HEK293 (cell line): ENCODE measurements at regions not wholly inside any gene's neighbourhood (a gene's known extent, or its start where the extent isn't known, plus 50 kb on each side); places are given as distances from the start of the nearest gene placed in this dataset.

Source experiments
- CTCF ChIA-PET: fragments of 350-600 bp; formaldehyde crosslinking; extraction: SDS; loops from one replicate; lab custom pipeline; 2021; ENCODE audit warnings: antibody characterized with exemption; lab: Yijun Ruan, JAX
- POLR2A ChIA-PET: fragments of 300-600 bp; formaldehyde crosslinking; extraction: SDS; loops from one replicate; lab custom pipeline; 2020; ENCODE audit warnings: antibody characterized with exemption, inconsistent platforms; lab: Yijun Ruan, JAX
- H3K27ac ChIP-seq: fragments of 200-500 bp; sonication (Bioruptor generic); 2 replicates; pipeline ENCODE4 v1.5.1; 2014; ENCODE audit warnings: low read depth, low read length, control low read depth, inconsistent platforms; ENCODE audit errors: extremely low read depth
- H3K36me3 ChIP-seq, 2 experiments: fragments of 200-500 bp in 1 of 2; sonication (Bioruptor generic) in 1 of 2; 1 replicate in 1 of 2; 2 replicates in 1 of 2; pipeline ENCODE4 v1.5.1; 2014 to 2017; ENCODE audit warnings: inconsistent platforms in 2 of 2, low read length in 2 of 2; ENCODE audit not compliant: control insufficient read depth in 2 of 2, insufficient read depth in 1 of 2
- H3K4me1 ChIP-seq: fragments of 200-500 bp; sonication (Bioruptor generic); 2 replicates; pipeline ENCODE4 v1.5.1; 2014; ENCODE audit warnings: mild to moderate bottlenecking, low read length, inconsistent platforms; ENCODE audit not compliant: control insufficient read depth, insufficient read depth
- H3K4me3 ChIP-seq: 2 replicates; pipeline ENCODE4 v1.5.1; 2011; ENCODE audit warnings: low read depth, mild to moderate bottlenecking, control low read depth, low read length, moderate library complexity
- H3K9me3 ChIP-seq: fragments of 200-500 bp; sonication (Bioruptor generic); 2 replicates; pipeline ENCODE4 v1.5.1; 2014; ENCODE audit warnings: low read depth, low read length, inconsistent platforms; ENCODE audit not compliant: control insufficient read depth, insufficient read depth
- BCL11A ChIP-seq: fragments of 450-650 bp; formaldehyde crosslinking; IDR thresholded peaks from 2 replicates; pipeline ENCODE4 v1.5.1; 2016; ENCODE audit warnings: low read depth, missing biosample characterization, missing genetic modification characterization
- FEZF1 ChIP-seq: fragments of 450-650 bp; formaldehyde crosslinking; IDR thresholded peaks from 2 replicates; pipeline ENCODE4 v1.5.1; 2016; ENCODE audit warnings: missing biosample characterization, missing genetic modification characterization
- HOXD13 ChIP-seq: sonication (generic); formaldehyde crosslinking; IDR thresholded peaks from 2 replicates; pipeline ENCODE4 v1.8.0; 2022; ENCODE audit warnings: missing genetic modification reagents, borderline replicate concordance
- MEIS1 ChIP-seq: sonication (generic); formaldehyde crosslinking; IDR thresholded peaks from 2 replicates; pipeline ENCODE4 v1.8.1; 2022; ENCODE audit warnings: missing genetic modification reagents, mild to moderate bottlenecking, borderline replicate concordance
- SCRT1 ChIP-seq: fragments of 450-650 bp; formaldehyde crosslinking; IDR thresholded peaks from 2 replicates; pipeline ENCODE4 v1.5.1; 2016; ENCODE audit warnings: missing biosample characterization, missing genetic modification characterization, borderline replicate concordance
- ZNF2 ChIP-seq: fragments of 450-650 bp; formaldehyde crosslinking; IDR thresholded peaks from 2 replicates; pipeline ENCODE4 v1.5.1; 2016; ENCODE audit warnings: missing biosample characterization, missing genetic modification characterization
- ZNF341 ChIP-seq: fragments of 450-650 bp; formaldehyde crosslinking; IDR thresholded peaks from 2 replicates; pipeline ENCODE4; 2016; ENCODE audit warnings: low read depth, missing biosample characterization, missing genetic modification characterization
- ZNF350 ChIP-seq: fragments of 450-650 bp; formaldehyde crosslinking; IDR thresholded peaks from 2 replicates; pipeline ENCODE4 v1.5.0; 2017; ENCODE audit warnings: missing biosample characterization, mild to moderate bottlenecking, missing genetic modification characterization
- ZNF555 ChIP-seq: fragments of 450-650 bp; formaldehyde crosslinking; conservative IDR thresholded peaks from 2 replicates; pipeline ENCODE4 v1.5.1; 2017; ENCODE audit warnings: missing biosample characterization, mild to moderate bottlenecking, missing genetic modification characterization, inconsistent platforms
- ZNF707 ChIP-seq: fragments of 450-650 bp; formaldehyde crosslinking; IDR thresholded peaks from 2 replicates; pipeline ENCODE4 v1.5.1; 2016; ENCODE audit warnings: missing biosample characterization, missing genetic modification characterization
- ZNF747 ChIP-seq: fragments of 450-650 bp; formaldehyde crosslinking; IDR thresholded peaks from 2 replicates; pipeline ENCODE4 v1.5.1; 2016; ENCODE audit warnings: missing biosample characterization, missing genetic modification characterization
- ZNF785 ChIP-seq: fragments of 450-650 bp; formaldehyde crosslinking; IDR thresholded peaks from 2 replicates; pipeline ENCODE4 v1.5.1; 2016; ENCODE audit warnings: missing biosample characterization, missing genetic modification characterization
- ZSCAN16 ChIP-seq: fragments of 450-650 bp; formaldehyde crosslinking; IDR thresholded peaks from 2 replicates; pipeline ENCODE4 v1.5.1; 2016; ENCODE audit warnings: missing biosample characterization, missing genetic modification characterization
- ZXDB ChIP-seq: fragments of 450-650 bp; formaldehyde crosslinking; IDR thresholded peaks from 2 replicates; pipeline ENCODE4 v1.5.1; 2016; ENCODE audit warnings: missing biosample characterization, missing genetic modification characterization
- TF ChIP-seq, protein P1 (sequence below): fragments of 450-650 bp; formaldehyde crosslinking; IDR thresholded peaks from 2 replicates; pipeline ENCODE4 v1.5.0; 2017; ENCODE audit warnings: missing biosample characterization, missing genetic modification characterization, borderline replicate concordance
- TF ChIP-seq, protein P2 (sequence below): fragments of 450-650 bp; formaldehyde crosslinking; IDR thresholded peaks from 2 replicates; pipeline ENCODE4 v1.5.1; 2016; ENCODE audit warnings: missing biosample characterization, missing genetic modification characterization
- TF ChIP-seq, protein P3 (sequence below): fragments of 450-650 bp; formaldehyde crosslinking; IDR thresholded peaks from 2 replicates; pipeline ENCODE4 v1.5.1; 2016; ENCODE audit warnings: missing biosample characterization, missing genetic modification characterization
- TF ChIP-seq, protein P4 (sequence below): fragments of 450-650 bp; formaldehyde crosslinking; IDR thresholded peaks from 2 replicates; pipeline ENCODE4; 2016; ENCODE audit warnings: missing biosample characterization, missing genetic modification characterization

DNA sequence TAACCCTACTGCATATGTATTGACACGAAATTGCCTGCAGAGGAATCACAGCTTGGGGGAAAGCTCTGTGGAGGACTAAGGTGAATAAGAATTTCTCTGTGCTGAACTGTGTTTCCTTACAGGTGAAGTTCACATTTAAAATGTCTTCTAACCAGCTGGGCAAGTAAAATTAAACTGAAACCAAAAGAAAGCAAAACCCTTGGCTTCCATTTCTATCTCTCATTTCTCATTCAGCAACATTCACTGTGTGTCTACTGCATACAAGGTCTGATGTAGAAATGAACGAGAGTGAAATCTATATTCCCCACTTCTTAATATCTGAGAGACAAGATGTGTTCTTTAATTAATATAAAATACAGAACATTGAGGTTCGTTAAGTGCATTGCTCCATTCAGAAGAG lies 397.3 kb downstream of the SOX11 start:
- H3K36me3 ChIP-seq = no peaks in the 10 kb centered on the region
- H3K4me1 ChIP-seq = no peaks in the 10 kb centered on the region
- ChIA-PET POLR2A (no interaction called here), CTCF (no interaction called here)
- no peak overlapping the region for H3K4me3 ChIP-seq
- no peak overlapping the region for H3K27ac ChIP-seq
- H3K9me3 ChIP-seq = no peaks in the 10 kb centered on the region
- TF ChIP-seq ZNF555 (tag by site-specific recombination) (no peak), BCL11A (tag by site-specific recombination) (no peak), MEIS1 (no peak), HOXD13 (CRISPR knock-in tag) (no peak), ZSCAN16 (tag by site-specific recombination) (no peak), ZNF747 (tag by site-specific recombination) (no peak), SCRT1 (tag by site-specific recombination) (no peak), ZNF785 (tag by site-specific recombination) (no peak), ZNF707 (tag by site-specific recombination) (no peak), ZNF350 (tag by site-specific recombination) (no peak), FEZF1 (tag by site-specific recombination) (no peak)
- TF ChIP-seq, protein P1, sequence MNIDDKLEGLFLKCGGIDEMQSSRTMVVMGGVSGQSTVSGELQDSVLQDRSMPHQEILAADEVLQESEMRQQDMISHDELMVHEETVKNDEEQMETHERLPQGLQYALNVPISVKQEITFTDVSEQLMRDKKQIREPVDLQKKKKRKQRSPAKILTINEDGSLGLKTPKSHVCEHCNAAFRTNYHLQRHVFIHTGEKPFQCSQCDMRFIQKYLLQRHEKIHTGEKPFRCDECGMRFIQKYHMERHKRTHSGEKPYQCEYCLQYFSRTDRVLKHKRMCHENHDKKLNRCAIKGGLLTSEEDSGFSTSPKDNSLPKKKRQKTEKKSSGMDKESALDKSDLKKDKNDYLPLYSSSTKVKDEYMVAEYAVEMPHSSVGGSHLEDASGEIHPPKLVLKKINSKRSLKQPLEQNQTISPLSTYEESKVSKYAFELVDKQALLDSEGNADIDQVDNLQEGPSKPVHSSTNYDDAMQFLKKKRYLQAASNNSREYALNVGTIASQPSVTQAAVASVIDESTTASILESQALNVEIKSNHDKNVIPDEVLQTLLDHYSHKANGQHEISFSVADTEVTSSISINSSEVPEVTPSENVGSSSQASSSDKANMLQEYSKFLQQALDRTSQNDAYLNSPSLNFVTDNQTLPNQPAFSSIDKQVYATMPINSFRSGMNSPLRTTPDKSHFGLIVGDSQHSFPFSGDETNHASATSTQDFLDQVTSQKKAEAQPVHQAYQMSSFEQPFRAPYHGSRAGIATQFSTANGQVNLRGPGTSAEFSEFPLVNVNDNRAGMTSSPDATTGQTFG (tag by site-specific recombination) = no peak
- TF ChIP-seq, protein P2, sequence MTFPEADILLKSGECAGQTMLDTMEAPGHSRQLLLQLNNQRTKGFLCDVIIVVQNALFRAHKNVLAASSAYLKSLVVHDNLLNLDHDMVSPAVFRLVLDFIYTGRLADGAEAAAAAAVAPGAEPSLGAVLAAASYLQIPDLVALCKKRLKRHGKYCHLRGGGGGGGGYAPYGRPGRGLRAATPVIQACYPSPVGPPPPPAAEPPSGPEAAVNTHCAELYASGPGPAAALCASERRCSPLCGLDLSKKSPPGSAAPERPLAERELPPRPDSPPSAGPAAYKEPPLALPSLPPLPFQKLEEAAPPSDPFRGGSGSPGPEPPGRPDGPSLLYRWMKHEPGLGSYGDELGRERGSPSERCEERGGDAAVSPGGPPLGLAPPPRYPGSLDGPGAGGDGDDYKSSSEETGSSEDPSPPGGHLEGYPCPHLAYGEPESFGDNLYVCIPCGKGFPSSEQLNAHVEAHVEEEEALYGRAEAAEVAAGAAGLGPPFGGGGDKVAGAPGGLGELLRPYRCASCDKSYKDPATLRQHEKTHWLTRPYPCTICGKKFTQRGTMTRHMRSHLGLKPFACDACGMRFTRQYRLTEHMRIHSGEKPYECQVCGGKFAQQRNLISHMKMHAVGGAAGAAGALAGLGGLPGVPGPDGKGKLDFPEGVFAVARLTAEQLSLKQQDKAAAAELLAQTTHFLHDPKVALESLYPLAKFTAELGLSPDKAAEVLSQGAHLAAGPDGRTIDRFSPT (tag by site-specific recombination) = no peak
- TF ChIP-seq, protein P3, sequence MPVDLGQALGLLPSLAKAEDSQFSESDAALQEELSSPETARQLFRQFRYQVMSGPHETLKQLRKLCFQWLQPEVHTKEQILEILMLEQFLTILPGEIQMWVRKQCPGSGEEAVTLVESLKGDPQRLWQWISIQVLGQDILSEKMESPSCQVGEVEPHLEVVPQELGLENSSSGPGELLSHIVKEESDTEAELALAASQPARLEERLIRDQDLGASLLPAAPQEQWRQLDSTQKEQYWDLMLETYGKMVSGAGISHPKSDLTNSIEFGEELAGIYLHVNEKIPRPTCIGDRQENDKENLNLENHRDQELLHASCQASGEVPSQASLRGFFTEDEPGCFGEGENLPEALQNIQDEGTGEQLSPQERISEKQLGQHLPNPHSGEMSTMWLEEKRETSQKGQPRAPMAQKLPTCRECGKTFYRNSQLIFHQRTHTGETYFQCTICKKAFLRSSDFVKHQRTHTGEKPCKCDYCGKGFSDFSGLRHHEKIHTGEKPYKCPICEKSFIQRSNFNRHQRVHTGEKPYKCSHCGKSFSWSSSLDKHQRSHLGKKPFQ (tag by site-specific recombination) = no peak

DNA sequence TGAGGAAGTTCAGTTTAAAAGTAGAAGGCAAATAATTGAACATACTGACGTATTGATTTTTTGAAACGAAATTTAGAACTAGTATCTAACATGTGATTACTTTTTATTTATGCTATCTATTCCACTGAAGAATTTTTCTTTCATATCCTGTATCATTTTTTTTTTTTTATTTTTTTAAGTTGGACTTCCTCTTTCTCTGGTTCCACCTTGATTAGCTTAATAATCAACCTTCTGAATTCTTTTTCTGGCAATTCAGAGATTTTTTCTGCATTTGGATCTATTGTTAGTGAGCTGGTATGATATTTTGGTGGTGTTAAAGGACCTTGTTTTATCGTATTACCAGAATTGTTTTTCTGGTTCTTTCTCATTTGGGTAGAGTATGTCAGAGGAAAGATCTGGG lies 411.2 kb downstream of the SOX11 start:
- ChIA-PET CTCF (interaction anchor here (0.7 kb wide), 1 partner anchor 130 kb away, joined by 3 read pairs; no protein-coding TSS in a partner anchor), POLR2A (no interaction called here)

More for the DNA sequence above, 411.2 kb downstream of the SOX11 start:
- Histone ChIP-seq H3K4me3 (no peak overlapping the region), H3K9me3 (no peaks in the 10 kb centered on the region), H3K4me1 (no peaks in the 10 kb centered on the region), H3K36me3 (no peaks in the 10 kb centered on the region), H3K27ac (no peak overlapping the region)
- TF ChIP-seq ZNF2 (no peak), ZXDB (tag by site-specific recombination) (no peak), HOXD13 (CRISPR knock-in tag) (no peak), ZNF341 (no peak)
- TF ChIP-seq, protein P4, sequence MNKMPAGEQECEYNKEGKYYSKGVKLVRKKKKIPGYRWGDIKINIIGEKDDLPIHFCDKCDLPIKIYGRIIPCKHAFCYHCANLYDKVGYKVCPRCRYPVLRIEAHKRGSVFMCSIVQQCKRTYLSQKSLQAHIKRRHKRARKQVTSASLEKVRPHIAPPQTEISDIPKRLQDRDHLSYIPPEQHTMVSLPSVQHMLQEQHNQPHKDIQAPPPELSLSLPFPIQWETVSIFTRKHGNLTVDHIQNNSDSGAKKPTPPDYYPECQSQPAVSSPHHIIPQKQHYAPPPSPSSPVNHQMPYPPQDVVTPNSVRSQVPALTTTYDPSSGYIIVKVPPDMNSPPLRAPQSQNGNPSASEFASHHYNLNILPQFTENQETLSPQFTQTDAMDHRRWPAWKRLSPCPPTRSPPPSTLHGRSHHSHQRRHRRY (tag by site-specific recombination) = no peak
